ENCODE measurements at regions not wholly inside any gene's neighbourhood (a gene's known extent, or its start where the extent isn't known, plus 50 kb on each side); places are given as distances from the start of the nearest gene placed in this dataset.

DNA sequence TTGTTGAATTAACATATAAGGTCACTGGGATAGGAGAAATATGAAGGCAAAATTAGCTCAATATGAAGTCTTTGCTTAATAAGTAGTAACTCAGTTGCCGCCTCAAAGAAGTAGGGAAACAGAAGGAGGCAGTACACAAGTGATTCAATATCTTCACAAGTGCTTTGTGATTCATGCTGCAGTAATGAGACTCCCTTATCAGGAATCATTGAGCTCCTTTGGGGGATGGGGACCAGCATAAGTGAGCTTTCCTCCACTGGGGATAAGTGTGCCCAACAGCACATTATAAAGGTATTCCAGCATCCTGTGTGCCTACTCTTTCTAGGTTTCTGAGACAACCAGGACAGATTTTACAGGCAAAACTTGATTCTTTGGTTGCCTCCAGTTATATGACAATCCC, 323.4 kb upstream of the UBE2E3 start:
- TF ChIP-seq, protein P1, sequence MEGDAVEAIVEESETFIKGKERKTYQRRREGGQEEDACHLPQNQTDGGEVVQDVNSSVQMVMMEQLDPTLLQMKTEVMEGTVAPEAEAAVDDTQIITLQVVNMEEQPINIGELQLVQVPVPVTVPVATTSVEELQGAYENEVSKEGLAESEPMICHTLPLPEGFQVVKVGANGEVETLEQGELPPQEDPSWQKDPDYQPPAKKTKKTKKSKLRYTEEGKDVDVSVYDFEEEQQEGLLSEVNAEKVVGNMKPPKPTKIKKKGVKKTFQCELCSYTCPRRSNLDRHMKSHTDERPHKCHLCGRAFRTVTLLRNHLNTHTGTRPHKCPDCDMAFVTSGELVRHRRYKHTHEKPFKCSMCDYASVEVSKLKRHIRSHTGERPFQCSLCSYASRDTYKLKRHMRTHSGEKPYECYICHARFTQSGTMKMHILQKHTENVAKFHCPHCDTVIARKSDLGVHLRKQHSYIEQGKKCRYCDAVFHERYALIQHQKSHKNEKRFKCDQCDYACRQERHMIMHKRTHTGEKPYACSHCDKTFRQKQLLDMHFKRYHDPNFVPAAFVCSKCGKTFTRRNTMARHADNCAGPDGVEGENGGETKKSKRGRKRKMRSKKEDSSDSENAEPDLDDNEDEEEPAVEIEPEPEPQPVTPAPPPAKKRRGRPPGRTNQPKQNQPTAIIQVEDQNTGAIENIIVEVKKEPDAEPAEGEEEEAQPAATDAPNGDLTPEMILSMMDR (IDR thresholded peaks at IDR 0.05): no peak
- no peak for TF ChIP-seq POLR2A (IDR thresholded peaks at IDR 0.05)
- no peak for TF ChIP-seq POLR2AphosphoS5 (IDR thresholded peaks at IDR 0.05)
- TF ChIP-seq EP300 (IDR thresholded peaks at IDR 0.05): no peak
